Right lung (tissue), 2 donors: ENCODE measurements at regions not wholly inside any gene's neighbourhood (a gene's known extent, or its start where the extent isn't known, plus 50 kb on each side); places are given as distances from the start of the nearest gene placed in this dataset.
"Not testable (repeated sequence)": the region's sequence is repeated elsewhere in the genome, so short reads cannot be mapped to it uniquely, and the experiment has no call there.

ENCODE experiments used
- DNase-seq, 2 donors: peaks; one replicate each; pipeline ENCODE4 v3.0.0-alpha.2; 2013

DNA sequence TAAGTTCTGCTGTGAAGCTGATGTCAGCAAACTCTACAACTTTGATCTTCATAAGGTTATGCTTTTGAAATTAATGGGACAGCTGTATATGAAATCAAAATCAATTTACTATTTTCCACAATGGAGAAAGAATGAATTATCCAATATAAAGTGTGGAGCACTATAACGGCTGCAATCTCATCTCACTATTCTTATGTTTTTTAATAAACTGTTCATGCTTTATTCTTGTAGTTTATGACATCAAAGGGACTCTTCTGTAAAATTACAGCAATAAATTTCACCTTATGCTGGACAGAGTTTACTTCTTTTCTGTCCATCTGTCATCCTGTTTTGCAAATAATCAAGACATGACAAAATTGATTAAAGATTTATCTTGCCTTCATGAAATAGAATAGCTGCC is 192.5 kb downstream of the TECRL start:
- no peak for DNase-seq

DNA sequence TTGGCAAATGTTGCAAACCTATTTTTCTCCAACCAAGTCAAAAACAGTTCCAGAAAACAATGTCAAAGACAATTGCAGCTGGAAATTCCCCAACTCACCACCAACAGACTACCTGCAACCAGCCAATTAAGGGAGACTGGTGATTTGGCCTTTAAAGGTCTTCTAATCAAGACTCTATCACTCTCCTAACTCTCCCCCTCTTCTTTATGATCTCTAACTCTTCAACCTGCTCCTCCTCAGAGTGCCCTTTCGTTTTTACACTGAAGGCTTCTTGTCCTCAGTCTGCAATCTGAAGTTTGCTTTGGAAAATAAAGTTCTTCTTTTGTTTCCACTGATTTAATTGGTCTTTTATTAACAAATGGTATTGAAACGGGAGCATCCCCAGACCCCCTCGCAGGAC is 203.9 kb downstream of the TECRL start:
- DNase-seq = no peak

DNA sequence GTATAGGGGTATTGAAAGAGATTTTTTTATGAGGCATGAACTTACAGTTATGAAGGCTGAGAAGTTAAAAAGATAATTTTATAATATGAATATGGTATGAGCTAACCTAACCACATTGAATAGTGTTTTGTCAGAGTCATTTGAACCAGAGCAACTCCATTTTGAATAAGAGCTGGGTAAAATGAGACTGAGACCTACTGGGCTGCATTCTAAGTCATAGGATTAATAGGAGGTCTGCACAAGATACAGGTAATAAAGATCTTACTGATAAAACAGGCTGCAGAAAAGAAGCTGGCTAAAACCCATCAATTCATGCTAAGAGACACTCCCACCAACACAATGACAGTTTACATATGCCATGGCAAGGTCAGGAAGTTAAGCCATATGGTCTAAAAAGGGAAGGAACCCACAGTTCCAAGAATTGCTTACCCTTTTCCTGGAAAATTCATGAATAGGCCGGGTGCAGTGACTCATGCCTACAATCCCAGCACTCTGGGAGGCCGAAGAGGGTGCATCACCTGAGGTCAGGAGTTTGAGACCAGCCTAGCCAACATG is 209.2 kb downstream of the TECRL start:
- DNase-seq = no peak

DNA sequence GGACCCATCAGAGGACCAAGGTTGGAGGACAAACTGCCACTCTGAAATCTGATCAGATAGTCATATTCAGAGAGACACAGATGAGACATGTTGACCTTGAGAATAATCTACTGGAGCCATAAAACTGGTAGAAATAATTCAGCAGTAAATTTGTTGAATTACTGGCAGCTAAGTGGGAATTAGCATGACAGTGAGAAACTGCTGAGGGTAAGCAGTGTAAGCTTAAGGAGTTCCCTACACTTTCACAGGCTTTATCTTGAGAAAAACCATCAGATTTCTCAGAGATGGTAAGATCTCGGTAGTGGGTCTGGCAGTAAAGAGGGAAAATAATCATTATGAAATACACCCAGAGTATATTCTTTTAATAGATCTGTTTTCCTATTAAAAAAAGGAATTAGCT is 213.7 kb downstream of the TECRL start:
- DNase-seq = no peak

DNA sequence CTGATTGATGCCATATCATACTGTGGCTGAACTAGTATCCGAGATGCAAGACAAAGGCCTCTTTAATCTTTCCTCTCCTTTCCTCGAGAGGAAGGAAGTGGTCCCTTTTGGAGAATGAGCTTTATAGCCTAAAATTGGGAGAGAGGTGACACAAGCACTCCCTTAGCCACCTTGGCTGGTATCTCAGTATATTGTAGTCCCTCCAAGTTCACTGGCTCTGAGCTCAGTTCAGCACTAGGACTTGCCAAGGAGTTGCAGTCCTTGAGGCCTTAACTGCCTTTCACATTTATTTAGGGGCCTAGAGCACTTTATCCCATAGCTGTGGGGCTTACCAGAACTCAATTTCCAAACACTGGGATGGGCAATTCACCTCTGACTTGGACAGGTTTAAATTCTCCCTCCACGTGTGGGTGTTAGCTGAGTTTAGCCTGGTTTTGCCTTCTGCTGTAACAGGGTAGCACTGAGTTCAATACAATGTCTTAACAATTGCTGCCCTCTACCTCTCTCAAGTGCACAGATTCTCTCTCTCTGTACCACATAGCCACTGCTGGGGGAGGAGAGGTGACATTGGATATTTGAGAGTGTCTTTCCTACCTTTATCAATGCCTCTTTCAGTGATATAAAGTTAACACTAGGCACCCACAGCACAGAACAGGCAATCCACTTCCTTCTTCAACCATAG is 216.4 kb downstream of the TECRL start:
- DNase-seq = peak in 1 of 2 donors; percentile 14

DNA sequence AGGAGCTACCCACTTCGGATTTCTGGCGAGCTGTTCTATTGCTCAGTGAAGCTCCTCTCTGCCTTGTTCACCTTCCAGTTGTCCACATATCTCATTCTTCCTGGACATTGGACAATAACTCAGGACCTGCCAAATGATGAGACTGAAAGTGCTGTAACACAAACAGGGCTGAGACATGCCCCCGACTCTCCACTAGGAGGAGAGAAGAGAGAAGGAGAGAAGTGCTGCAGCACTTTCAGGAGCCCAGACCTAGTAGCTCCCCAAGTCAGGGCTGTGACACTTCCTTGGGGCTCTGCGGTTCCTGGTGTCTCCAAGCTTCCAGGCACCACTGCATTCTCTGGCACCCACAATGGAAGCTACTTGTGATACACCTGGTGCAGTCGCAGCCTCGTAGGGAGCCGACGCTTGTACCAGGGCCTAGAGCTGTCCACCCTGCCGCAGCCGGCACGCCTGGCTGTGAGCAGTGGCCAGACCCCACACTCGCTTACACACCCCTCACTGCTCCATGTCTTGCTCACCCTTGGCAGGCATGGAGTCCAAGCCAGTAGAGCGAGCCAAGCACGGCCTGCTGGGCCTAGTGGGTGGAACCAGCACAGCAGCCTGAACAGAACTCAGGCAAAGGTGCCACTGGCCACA is 234.9 kb downstream of the TECRL start:
- no peak for DNase-seq

DNA sequence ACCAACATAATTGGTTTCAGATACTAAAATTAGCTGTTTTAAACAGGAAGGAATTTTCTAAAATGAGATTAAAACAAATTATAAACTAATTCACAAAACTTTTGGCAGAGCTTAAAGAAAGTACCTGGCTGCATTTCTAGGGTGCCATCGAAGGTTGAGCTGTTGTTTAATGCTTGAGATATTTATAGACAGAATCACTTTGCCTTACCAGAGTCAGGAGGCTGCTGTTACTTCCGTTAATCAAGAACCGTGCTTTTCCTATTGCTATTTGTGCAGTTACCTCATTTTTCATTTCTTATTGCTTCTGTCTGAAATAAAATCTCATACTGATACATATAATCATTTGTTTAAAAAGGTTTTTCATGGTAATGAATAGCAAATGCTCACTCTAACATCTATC is 242.9 kb downstream of the TECRL start:
- DNase-seq = no peak

DNA sequence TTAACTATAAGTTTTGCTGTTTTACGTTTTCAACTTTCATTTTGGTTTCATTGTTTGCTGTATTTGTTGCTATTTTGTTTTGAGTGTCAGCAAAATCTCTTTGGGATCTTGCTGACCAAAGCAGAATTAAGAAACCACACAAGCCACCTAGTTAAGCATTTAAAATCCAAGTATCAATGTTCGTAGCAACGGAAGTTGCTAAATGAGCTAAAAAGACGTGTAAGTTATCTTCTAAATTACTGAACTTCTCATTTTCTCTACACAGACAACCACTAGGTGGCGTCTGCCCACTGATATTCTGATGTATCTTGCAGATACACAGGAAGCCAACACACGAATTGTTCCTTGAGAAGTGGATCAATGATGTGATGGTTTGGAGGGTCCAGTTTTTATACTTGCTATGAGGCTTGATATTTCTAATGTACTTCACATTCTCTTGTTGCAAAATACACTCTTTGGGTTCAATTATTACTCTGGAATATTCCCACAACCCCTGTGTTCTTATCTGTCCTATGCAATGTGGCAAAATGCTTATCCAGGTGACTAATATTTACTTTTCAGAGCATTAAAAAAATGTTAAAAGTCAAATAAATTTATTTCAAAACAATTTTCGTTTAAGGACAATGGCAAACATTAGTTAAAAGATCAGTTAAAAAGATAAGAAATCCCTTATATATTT is 250.5 kb downstream of the TECRL start:
- peak; percentile 38 to 55 for DNase-seq

DNA sequence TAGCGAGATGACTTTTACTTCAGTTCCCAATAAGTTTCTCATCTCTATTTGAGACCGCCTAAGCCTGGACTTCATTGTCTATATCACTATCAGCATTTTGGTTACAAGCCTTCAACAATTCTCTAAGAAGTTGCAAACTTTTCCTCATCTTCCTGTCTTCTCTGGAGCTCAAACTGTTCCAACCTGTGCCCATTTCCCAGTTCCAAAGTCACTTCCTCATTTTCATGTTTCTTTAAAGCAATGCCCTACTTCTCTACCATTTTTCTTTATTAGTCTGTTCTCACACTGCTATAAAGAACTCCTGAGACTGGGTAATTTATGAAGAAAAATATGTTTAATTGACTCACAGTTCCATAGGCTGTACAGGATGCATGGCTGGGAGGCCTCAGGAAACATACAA is 251.9 kb downstream of the TECRL start:
- DNase-seq = no peak

DNA sequence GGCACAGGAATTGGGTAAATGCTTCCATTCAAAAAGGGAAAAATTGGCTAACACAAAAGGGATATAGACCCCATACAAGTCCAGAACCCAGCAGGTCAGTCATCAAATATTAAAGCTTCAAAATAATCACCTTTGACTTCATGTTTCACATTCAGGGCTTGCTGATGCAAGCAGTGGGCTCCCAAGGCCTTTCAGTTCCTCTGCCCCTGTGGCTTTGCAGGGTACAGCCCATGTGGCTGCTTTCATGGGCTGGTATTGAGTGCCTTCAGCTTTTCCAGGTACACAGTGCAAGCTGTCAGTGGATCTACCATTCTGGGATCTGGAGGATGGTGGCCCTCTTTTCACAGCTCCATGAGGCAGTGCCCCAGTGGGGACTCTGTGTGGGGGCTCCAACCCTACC is 253.0 kb downstream of the TECRL start:
- DNase-seq = no peak

DNA sequence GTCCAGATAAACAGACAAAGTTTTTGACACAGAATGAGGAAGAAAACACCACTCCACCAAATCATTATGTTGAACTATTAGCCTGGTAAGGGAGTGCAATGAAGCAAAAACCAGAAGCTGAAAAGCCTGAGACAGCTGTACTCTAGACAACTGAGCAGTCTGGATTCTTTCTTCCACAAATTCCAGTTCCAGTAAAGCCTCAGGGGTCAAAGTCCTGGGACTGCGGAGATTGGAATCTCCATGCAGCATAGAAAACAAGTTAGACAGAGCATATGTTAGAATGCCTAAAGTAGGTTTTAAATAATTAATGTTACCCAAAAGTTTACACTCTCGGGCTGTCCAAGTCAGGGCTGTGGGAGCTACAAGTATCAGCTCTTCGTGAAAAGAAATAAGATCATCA is 263.2 kb downstream of the TECRL start:
- DNase-seq = no peak

DNA sequence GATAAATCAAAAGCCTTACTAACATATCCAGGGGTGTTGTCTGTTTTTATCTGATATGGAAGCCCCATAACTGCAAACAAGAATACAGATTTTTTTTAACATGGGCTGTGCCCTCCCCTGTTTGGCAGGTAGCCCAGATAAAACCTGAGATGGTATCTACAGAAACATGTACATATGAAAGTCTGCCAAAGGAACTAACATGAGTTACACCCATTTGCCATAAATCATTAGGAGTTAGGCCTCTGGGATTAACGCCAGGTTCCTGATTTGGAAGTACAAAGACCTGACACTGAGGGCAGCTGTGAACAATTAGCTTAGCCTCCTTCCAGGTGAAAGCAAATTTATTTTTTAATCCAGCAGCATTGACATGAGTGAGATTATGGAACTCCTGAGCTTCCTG is 264.3 kb downstream of the TECRL start:
- no peak for DNase-seq

DNA sequence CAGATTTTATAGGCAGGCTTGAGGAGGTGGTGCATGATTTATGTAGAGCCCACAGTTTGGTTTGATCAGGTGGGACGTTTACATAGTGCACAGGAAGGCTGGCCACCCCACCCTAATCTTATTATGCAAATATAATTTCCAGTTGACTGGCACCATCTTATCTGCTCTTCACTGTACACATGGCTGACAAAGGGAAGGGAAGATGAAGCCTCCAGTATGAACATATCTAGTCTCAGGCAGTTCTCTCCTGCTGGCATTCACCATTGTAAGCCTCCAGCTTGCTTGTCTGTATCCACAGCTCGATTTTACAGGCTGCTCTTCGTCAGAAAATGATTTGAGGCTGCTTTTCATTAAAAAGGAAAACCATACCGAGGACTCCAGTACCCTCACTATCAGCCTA is 278.3 kb downstream of the TECRL start:
- no peak for DNase-seq

DNA sequence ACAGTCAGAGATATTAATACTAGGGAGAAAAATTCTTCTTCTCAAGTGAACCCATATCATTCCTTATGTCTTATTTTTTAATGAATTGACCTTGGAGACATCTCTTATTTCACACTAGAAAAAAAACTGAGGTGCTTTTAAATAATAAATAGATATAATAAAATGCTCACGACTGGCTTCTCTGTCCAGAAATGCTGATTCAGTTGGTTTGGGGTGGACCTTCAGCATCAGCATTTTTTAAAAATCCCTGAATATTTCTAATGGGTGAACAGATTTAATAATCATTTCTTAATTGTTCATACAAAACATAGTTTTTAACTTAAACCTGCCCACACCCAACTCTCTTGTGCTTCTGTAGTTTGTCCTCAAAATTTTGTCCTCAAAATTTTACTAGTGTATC is 283.9 kb downstream of the TECRL start:
- DNase-seq = no peak

DNA sequence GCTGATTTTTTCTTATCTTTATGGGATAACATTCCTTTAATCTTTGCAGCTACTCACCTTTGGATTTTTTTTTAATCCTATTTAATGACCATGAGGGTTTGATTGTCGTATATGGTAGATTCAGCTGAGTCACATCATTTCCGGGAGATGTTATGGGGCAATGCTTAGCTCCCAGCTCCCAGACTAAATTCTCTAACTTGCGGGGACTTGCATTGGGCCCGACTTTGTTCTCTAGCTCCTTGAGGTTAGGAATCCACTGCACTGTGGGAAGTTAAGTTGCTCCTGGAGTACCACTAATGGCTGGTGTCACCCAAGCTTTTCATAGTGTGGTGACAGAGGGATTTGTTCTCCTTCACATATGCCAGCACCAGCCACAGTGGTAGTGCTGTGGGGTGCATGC is 287.4 kb downstream of the TECRL start:
- no peak for DNase-seq

DNA sequence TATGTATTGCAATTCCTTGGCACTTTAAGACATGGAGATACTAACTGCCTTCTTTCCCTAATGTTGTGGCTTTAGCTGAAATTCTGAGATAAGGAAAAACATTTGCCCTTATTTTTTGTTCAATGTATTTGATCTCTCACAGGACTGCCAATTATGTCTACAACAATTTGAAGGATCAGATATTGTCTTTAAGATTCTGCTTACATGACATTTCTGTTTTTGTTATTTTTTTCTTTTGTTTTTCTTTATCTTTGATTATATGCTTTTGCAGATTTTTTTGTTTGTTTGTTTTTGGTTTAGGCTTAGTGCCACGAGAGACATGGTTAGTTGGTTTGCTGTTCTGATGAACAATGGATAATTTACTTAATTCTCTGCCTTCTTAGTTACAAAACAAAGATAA is 303.3 kb downstream of the TECRL start:
- no peak for DNase-seq

DNA sequence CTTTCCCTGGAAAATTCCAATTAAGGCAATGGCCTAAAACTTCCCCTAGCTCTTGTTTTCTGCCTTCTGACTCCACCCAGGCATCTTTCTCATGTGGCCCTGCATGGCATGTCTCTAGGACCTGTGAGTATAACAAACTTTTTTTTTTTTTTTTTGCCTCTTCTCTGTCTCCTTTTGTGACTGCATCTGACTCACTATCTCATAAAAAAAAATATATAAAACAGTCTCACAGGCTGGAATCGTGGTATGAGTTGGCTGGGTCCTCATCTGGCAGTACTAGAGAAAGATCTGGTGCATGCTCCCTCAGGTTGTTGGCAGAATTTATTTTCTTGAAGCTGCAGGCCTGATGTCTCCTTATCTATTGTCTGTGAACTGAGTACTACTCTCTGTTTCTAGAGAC is 313.9 kb downstream of the TECRL start:
- no peak for DNase-seq

DNA sequence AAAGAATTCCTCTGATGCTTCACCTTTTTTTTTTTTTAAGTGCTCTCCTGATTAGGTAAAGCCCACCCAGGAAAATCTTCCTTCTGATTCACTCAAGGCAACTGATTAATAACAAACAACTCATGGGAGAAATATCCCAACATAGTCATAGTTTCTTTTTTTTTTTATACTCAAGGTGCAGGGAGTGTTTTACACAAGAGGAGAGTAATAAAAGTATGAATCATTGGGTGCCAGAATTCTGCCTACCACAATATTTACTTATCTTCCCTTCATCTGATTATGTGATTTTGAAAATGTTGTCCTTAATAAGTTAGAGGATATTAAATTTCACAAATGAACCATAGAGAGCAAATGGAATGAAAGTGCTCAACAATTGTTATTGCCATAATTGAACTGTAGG is 329.9 kb downstream of the TECRL start:
- DNase-seq = no peak

DNA sequence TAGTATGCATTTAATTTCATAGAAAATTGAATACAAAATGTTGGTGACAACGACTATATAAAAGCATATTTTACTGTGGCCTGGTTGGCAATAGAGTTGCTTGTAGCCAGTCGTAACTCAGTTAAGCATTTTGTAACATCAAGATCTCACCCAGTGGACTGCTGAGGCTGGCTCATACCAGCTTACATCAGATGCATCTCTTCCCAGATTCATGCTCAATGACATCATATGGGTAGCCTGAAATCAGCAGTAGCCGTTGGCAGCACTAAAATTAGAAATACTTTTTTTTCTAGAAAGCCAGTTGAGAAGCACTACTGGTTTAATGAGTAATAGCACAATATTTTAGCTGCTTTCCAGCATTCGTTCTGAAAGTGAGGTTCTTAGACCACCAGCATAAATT is 341.2 kb downstream of the TECRL start:
- no peak for DNase-seq

DNA sequence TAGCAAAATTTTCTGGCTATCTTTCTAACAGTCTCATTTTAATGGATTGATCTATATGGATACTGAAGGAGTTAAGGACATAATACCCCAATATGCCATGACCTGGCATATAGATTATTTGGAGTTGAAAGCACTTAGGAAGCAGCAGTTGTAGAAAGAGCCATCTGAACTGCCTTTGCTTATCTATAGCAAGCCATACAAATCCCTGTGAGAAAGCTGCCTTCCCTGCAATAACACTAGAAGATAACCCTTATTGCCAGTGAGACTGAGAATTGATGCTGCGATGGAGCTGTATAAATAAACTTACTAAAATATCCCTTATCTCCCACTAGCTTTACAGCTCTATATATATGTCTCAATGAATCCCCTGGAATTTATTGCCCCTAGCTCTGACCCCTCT is 346.3 kb downstream of the TECRL start:
- no peak for DNase-seq

DNA sequence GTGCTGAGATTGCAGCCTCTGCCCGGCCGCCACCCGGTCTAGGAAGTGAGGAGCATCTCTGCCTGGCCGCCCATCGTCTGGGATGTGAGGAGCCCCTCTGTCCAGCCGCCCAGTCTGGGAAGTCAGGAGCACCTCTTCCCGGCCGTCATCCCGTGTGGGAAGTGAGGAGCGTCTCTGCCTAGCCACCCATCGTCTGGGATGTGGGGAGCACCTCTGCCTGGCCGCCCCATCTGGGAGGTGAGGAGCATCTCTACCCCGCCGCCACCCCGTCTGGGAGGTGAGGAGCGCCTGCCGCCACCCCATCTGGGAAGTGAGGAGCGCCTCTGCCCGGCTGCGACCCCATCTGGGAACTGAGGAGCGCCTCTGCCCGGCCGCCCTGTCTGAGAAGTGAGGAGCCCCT is 372.2 kb downstream of the TECRL start:
- not testable (repeated sequence) for DNase-seq

DNA sequence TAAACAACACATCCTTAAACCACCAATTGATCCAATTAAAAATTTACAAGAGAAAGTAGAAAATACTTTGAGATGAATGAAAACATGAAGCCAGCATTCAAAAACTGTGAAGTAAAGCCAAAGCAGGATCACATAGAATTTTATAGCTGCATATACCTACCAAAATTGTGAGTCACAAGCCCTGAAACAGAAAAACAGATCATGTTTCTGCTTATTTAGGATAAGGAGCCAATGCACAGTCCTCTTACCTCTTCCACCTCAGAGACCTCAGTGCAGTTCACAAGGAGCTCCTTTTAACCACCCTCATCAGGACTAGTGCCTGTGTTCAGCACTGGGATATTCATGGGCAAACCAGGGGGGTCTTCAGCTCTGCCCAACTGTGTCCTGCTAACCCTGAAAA is 386.7 kb downstream of the TECRL start:
- no peak for DNase-seq

DNA sequence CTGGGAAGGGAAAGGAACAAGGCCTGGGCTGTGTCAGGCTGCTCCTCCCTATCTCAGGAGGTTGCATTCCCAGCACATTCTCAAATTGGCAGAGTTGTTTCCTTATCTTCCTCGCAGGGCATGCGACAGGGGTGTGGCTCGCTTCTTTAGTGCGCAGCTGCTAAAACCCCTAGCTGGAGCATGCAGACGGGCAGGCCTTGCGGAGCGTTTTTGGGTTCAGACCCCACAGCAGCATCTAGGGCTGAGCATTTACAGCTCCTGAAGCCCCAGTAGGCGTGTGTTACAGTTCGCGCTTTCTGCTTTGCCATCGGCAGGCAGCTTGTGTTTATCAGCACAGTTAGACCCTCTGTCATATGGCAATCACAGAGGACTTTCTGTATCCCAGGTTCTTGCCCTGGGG is 392.4 kb downstream of the TECRL start:
- DNase-seq = no peak
